B cell (primary cell): ENCODE measurements at regions not wholly inside any gene's neighbourhood (a gene's known extent, or its start where the extent isn't known, plus 50 kb on each side); places are given as distances from the start of the nearest gene placed in this dataset.

ENCODE experiments used
- ATAC-seq: fragments of 200-7000 bp; cut with Tn5 transposase; one replicate; pipeline ENCODE4 v1.10.0; 2021; ENCODE audit warnings: low read depth, mild to moderate bottlenecking, moderate number of reproducible peaks, moderate library complexity
- CTCF ChIA-PET: fragments of 350-600 bp; sonication (Branson Sonifier 250); formaldehyde crosslinking; loops from one replicate; lab custom pipeline; 2021; ENCODE audit warnings: antibody characterized with exemption, inconsistent platforms; lab: Charles Lee
- POLR2A ChIA-PET: fragments of 350-600 bp; sonication (Branson Sonifier 250); formaldehyde crosslinking; loops from one replicate; lab custom pipeline; 2021; ENCODE audit warnings: antibody characterized with exemption; lab: Charles Lee
- DNase-seq: peaks from one replicate; pipeline ENCODE4 v3.0.0; 2013
- H2AFZ ChIP-seq: 2 replicates; pipeline ENCODE4 v1.6.1; 2012; ENCODE audit warnings: mild to moderate bottlenecking, low read depth, low read length; ENCODE audit not compliant: insufficient read depth, poor library complexity, severe bottlenecking
- H3K27ac ChIP-seq, 2 donors: 1 replicate in 1 of 2; 2 replicates in 1 of 2; pipeline ENCODE4 v1.5.1; 2012 to 2013; ENCODE audit warnings: low read length in 2 of 2, mild to moderate bottlenecking in 2 of 2, moderate library complexity in 1 of 2
- H3K27me3 ChIP-seq, 4 experiments: fragments of 200-600 bp in 1 of 4; sonication (generic) in 1 of 4; replicated peaks in 1 of 4; 1 replicate in 2 of 4; 2 replicates in 2 of 4; pipeline versions ENCODE4 v1.6.1 to v1.7.0; 2013 to 2016; ENCODE audit warnings: low read length in 3 of 4, mild to moderate bottlenecking in 2 of 4, mixed read lengths in 1 of 4, moderate library complexity in 1 of 4; ENCODE audit not compliant: insufficient read depth in 4 of 4, control insufficient read depth in 3 of 4; ENCODE audit errors: control extremely low read depth in 1 of 4
- H3K36me3 ChIP-seq, 2 experiments: replicated peaks in 1 of 2; 1 replicate in 1 of 2; 2 replicates in 1 of 2; pipeline versions ENCODE4 v1.6.1 to v1.7.1; 2013; ENCODE audit warnings: low read length in 1 of 2; ENCODE audit not compliant: insufficient read depth in 2 of 2, control insufficient read depth in 1 of 2; ENCODE audit errors: control extremely low read depth in 1 of 2, extremely low read depth in 1 of 2
- H3K4me1 ChIP-seq, 2 donors: fragments of 200-600 bp in 1 of 2; sonication (generic) in 1 of 2; 1 replicate in 1 of 2; 2 replicates in 1 of 2; pipeline versions ENCODE4 v1.5.1 to v1.6.1; 2013 to 2017; ENCODE audit warnings: low read length in 2 of 2; ENCODE audit not compliant: control insufficient read depth in 2 of 2, insufficient read depth in 2 of 2
- H3K4me2 ChIP-seq: replicated peaks from 2 replicates; pipeline ENCODE3; 2012; ENCODE audit warnings: mild to moderate bottlenecking, low read depth, low read length; ENCODE audit not compliant: poor library complexity, severe bottlenecking
- H3K4me3 ChIP-seq, 5 experiments: fragments of 200-600 bp in 1 of 5; sonication (generic) in 1 of 5; 1 replicate in 3 of 5; 2 replicates in 2 of 5; pipeline versions ENCODE4 v1.5.1 to v1.7.0; 2011 to 2016; ENCODE audit warnings: low read length in 4 of 5, mild to moderate bottlenecking in 4 of 5, low read depth in 2 of 5, control low read depth in 1 of 5, moderate library complexity in 1 of 5; ENCODE audit not compliant: insufficient read depth in 1 of 5; ENCODE audit errors: control extremely low read depth in 1 of 5, extremely low read depth in 1 of 5
- H3K79me2 ChIP-seq: fragments of 200-600 bp; sonication (generic); one replicate; pipeline ENCODE4 v1.6.0; 2016; ENCODE audit warnings: low read length; ENCODE audit not compliant: control insufficient read depth, insufficient read depth
- H3K9ac ChIP-seq: fragments of 200-600 bp; sonication (generic); 2 replicates; pipeline ENCODE4 v1.6.1; 2017; ENCODE audit warnings: mild to moderate bottlenecking, low read length, moderate library complexity
- H3K9me3 ChIP-seq, 3 donors: one replicate each; pipeline versions ENCODE4 v1.6.1 to v1.7.1; 2013; ENCODE audit warnings: low read length in 2 of 3; ENCODE audit not compliant: control insufficient read depth in 2 of 3, insufficient read depth in 1 of 3; ENCODE audit errors: control extremely low read depth in 1 of 3
- H4K20me1 ChIP-seq: 2 replicates; pipeline ENCODE4 v1.6.0; 2012; ENCODE audit warnings: mild to moderate bottlenecking, low read length; ENCODE audit not compliant: insufficient read depth, control insufficient read depth, poor library complexity, severe bottlenecking
- H3K27ac Mint-ChIP-seq: one replicate; pipeline ENCODE4 v1.8.0; 2021; ENCODE audit warnings: mixed read lengths
- H3K27me3 Mint-ChIP-seq: one replicate; pipeline ENCODE4 v1.8.0; 2021; ENCODE audit warnings: mixed read lengths
- H3K4me1 Mint-ChIP-seq: one replicate; pipeline ENCODE4 v1.8.0; 2021; ENCODE audit warnings: mixed read lengths
- H3K4me3 Mint-ChIP-seq: one replicate; pipeline ENCODE4 v1.8.0; 2021; ENCODE audit warnings: mixed read lengths
- H3K9me3 Mint-ChIP-seq: one replicate; pipeline ENCODE4 v1.8.0; 2022; ENCODE audit warnings: mixed read lengths; ENCODE audit not compliant: insufficient read depth
- CTCF ChIP-seq: fragments of 200-600 bp; IDR thresholded peaks from one replicate; pipeline ENCODE4 v1.8.0; 2022; ENCODE audit warnings: antibody characterized with exemption, mild to moderate bottlenecking
- EZH2 ChIP-seq: IDR thresholded peaks from 2 replicates; pipeline ENCODE4 v1.6.1; 2012; ENCODE audit warnings: borderline replicate concordance, low read depth, mild to moderate bottlenecking, moderate library complexity, low read length; ENCODE audit not compliant: insufficient read depth, poor library complexity, severe bottlenecking
- WGBS: methylation state at CpG from one replicate; pipeline ENCODE4 v1.1.5; 2013; ENCODE audit warnings: missing lambda C conversion rate; ENCODE audit not compliant: insufficient coverage; 5-methylcytosine and 5-hydroxymethylcytosine counted together
- intact Hi-C: fragments of 100-400 bp; cut with micrococcal nuclease; formaldehyde crosslinking; loops from one replicate; pipeline ENCODE4 v1.10.0; 2022

- no peak for TF ChIP-seq EZH2
- TF ChIP-seq CTCF: no peak
- CTCF ChIA-PET: no interaction called here
- H3K4me1 ChIP-seq: no peaks in the 10 kb centered on the region
- H3K79me2 ChIP-seq: no peaks in the 10 kb centered on the region
- ATAC-seq (no peak), DNase-seq (no peak)
- Mint-ChIP-seq H3K27ac (no peak overlapping the region), H3K4me3 (no peak overlapping the region), H3K4me1 (no peaks in the 10 kb centered on the region), H3K27me3 (no peaks in the 10 kb centered on the region), H3K9me3 (peaks cover 8% of the 10 kb centered on the region)
- intact Hi-C loops: loop anchor here (10.0 kb wide), 1 partner anchor 57 kb away; no protein-coding TSS in a partner anchor
- H3K27me3 ChIP-seq: no peaks in the 10 kb centered on the region
- H3K36me3 ChIP-seq: no peaks in the 10 kb centered on the region
- H3K9me3 ChIP-seq: peaks cover 0 to 8% (median 0%) of the 10 kb centered on the region in 3 donors
- no peaks in the 10 kb centered on the region for H4K20me1 ChIP-seq
- no peak overlapping the region for H3K9ac ChIP-seq
- POLR2A ChIA-PET: no interaction called here
- no CpG with 5 or more reads among the region's 1 CpG for WGBS
- H3K4me3 ChIP-seq: no peak overlapping the region
- no peak overlapping the region for H2AFZ ChIP-seq
- H3K4me2 ChIP-seq: no peak overlapping the region
- H3K27ac ChIP-seq: no peak overlapping the region
Observed at GRCh38 chr15:37548116-37548515, 386.3 kb upstream of the TMCO5A start.

DNA sequence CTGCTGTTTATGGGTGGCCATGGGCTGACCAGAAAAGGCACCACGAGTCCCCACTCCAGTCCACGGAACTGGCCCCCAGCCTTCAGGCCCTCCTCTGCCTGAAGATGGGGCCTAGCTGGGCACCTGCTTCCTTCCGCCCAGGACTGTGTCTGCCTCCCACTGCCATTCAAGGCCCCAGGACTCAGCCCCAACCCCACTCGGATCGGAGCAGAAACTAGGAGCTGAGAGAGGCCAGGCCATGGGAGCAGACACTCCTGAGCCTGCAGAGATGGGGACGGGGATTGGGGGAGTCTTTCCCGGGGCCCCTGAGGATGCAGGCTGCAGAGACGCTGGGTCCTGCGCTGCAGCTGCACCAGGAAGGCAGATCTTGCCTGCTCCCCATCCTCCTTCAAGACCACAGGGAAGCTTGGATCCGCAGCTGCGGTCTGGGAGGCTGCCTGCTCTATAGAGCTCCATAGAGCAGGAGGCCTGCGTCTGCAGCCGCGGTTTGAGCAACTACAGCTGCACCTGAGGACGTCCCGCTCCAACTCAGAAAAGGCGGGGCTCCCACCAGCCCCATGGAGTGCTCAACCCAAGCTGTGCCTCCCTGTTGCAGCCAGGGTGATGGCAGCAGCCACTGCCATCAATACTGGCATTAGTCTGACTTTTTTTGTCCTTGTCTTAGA, 383.9 kb upstream of the TMCO5A start:
- intact Hi-C loops: no loop called here
- POLR2A ChIA-PET: no interaction called here
- peaks cover 4% of the 10 kb centered on the region for H3K9me3 Mint-ChIP-seq
- H3K4me1 ChIP-seq: no peaks in the 10 kb centered on the region
- no peak overlapping the region for H3K4me3 Mint-ChIP-seq
- 93% methylated on average over 15 of the region's 17 CpGs for WGBS
- no peaks in the 10 kb centered on the region for H3K36me3 ChIP-seq
- no peaks in the 10 kb centered on the region for H3K4me1 Mint-ChIP-seq
- CTCF ChIA-PET: no interaction called here
- H3K4me3 ChIP-seq: no peak overlapping the region
- H3K79me2 ChIP-seq: no peaks in the 10 kb centered on the region
- H3K27me3 ChIP-seq: no peaks in the 10 kb centered on the region
- H3K9ac ChIP-seq: no peak overlapping the region
- H4K20me1 ChIP-seq: no peaks in the 10 kb centered on the region
- no peaks in the 10 kb centered on the region for H3K27me3 Mint-ChIP-seq
- ATAC-seq (no peak), DNase-seq (no peak)
- no peak overlapping the region for H2AFZ ChIP-seq
- peaks cover 0 to 8% (median 0%) of the 10 kb centered on the region in 3 donors for H3K9me3 ChIP-seq
- H3K27ac ChIP-seq: no peak overlapping the region
- TF ChIP-seq CTCF (no peak), EZH2 (no peak)
- no peak overlapping the region for H3K27ac Mint-ChIP-seq
- H3K4me2 ChIP-seq: no peak overlapping the region
